SHP77 treated with DMSO at 0.1 percent for 48 hours (cell line): ENCODE measurements at regions not wholly inside any gene's neighbourhood (a gene's known extent, or its start where the extent isn't known, plus 50 kb on each side); places are given as distances from the start of the nearest gene placed in this dataset.
"Not testable (repeated sequence)": the region's sequence is repeated elsewhere in the genome, so short reads cannot be mapped to it uniquely, and the experiment has no call there.

Experiments
- DNase-seq: peaks from one replicate; lab custom pipeline; 2025; lab: John Stamatoyannopoulos, UW

DNA sequence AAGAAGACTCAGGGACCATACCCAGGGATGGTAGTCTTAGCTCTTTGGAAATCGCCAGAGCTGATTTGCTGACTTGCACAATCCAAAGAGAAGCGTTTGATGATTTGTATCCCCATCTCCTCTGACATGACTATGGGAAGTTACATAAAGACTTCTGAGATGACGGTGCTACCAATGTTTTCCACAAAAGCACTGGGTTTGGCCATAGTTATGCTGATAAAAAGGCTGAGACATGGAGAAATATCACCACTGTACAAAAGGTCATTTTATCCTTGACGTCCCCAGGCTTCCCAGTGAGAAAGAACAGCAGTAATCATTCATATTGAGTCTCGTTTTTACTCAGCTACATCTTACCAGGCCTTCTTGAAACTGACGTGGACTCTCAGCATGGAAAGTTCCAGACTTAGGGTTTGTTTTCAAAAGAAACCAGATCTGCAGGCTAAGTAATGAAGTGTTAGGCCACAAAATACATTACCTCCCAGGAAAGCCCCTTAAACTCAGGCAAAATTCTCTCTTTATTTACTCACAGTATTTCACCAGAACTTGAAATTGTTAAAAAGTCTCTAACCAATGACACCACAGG lies 370.3 kb upstream of the JARID2 start:
- DNase-seq = no peak

DNA sequence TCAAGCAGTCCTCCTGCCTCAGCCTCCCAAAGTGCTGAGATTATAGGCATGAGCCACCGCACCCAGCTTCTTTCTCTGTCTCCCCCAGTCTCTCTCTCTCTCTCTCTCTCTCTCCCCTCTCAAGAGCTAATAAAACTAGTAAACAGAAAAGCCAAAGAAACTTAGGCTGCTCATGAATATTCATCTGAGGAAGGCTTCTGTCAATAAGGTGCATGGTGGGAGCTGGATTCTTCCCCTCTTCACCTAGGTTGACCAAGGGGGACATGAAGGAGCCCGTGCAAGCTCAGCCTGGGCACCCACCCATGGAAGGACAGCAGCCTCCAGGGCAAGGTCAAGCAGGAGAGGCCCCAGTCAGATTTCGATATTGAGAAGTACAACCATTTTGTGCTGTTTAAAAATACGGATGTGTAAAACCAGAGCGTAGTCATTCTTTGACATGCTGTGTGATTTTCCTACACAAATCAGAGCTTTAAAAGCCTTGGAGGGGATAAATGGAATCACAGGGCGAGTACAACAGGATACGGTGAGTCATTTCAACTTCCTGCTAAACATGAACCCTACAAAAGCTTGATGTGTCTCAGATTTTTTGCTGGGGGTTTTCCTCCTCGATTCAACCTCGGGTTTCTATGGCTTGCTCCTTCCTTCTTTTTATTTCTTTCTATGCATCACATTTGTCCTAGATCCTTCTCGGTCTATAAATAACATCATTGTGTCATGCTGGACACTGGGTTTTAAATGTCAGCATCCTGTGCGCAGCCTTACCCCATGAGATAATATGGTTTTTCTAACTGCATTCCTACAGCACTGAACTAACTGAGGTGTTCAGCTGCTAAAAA lies 368.9 kb upstream of the JARID2 start:
- no peak for DNase-seq

DNA sequence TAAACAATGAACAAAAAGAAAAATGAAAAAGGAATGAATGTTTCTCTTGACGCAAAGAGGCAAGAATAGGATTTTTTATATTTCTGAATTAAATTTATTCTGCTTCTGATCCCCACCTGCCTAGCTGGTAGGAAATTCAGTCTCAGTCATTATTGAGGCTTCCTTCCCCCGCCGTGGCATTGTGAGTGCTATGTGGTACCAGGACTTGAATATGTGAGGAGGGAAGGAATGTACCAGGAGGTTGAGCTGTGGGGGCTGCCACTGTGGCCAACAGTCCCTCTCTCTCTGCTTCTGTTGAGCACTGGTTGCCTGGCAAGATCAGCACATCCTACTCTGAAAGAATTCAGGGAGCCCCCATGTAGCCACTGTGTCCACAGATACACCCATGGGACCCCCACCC lies 368.1 kb upstream of the JARID2 start:
- DNase-seq = no peak

DNA sequence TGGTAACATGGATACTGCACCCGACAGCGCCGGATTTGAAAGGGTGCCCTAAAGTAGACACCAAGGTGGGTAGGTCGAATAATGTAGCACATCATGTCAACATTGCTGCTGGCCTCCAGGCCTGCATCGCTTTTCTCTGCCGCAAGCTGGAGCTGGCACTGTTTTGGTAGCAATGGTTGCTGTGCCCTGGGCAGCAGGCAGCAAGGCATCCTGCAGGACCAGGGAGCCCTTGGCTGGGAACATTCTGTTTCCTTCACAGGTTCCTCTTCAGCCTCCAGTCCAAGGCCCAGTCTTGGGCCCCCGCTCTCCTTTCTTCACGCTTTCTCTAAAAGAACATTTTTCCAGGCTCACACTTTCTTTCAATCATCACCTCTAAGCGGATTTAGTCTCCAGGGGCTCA lies 365.8 kb upstream of the JARID2 start:
- DNase-seq = no peak

DNA sequence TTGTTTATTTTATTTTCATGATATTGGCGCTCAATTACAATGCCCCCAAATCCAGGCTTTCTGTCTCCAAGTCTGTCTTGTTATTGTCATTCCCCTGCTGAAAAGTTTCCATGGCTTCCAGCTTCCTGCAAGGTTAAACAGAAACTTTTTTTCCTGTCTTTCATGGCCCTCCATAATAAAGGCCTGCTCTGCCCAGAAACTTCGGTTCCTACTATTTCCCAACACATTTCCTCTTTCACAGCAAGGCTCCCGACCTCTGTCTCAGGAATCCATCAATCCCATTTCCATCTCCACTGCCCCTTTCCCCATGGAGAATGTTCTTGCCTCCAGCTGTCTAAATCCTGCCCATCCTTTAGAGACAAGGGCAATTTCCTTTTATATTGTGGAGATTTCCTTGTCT lies 365.2 kb upstream of the JARID2 start:
- DNase-seq = no peak

DNA sequence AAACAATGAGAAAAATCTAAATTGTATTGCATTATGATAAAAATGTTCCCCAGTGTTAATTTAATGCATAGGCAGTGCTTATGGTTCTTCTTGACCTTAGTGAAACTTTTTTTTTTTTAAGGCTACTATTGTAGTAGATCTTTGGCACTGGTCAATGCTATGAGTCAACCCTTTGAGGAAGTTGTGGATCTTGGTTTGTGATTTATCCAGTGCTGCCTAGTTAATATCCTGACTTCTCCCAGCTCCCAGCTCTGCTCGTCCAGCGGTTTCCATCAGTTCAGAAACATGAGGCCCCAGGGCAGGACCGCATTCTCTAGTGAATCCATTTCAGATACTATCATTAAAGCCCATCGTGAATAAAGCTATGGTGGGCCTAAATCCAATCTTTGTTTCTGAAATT lies 364.5 kb upstream of the JARID2 start:
- DNase-seq = no peak

DNA sequence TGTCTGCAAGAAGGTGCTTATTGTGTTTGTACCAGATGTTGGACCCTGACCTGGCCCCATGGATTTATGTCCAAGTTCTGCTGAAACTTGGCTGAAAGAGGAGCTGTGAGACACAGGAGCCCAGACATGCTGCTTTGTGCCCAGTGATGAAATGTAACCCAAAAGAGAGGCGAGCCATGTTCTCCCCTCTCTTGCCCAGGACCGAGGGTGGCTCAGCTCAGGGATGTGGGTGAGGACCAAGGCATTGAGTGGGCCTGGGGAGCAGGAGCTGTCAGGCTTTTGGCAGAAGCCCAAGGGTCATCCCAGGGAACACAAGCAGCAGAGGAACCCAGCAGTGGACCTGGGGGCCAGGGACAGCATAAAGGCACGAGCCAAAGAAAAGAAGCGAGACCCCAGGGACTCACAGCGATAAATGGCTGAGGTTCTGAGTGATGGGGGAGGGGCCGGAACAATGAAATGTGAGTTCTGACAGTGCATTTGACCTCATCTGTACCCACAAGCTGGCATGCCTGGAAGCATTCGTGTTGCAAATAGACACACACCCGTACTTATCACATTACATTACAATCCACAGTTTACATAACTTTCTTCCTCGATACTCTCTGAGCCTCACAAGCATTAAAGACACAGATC lies 363.4 kb upstream of the JARID2 start:
- no peak for DNase-seq

DNA sequence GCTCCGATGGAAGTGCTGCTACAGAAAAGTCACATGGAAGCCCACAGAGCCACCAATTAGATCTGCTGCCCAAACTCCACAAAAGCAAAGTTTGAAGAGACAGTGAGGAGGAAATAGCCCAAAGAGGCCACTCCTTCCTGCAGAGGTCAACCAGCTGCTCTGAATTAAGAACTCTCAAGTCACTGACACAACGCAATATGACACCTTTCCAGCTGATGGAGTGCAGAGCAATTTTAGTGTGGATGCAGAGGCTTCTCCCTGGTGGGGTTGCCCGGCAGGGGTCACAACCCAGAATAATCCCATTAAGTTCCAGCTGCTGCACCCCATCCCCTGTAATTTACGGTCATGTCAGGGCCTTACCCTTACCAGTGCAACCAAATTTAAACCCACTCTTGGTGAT lies 361.9 kb upstream of the JARID2 start:
- no peak for DNase-seq

DNA sequence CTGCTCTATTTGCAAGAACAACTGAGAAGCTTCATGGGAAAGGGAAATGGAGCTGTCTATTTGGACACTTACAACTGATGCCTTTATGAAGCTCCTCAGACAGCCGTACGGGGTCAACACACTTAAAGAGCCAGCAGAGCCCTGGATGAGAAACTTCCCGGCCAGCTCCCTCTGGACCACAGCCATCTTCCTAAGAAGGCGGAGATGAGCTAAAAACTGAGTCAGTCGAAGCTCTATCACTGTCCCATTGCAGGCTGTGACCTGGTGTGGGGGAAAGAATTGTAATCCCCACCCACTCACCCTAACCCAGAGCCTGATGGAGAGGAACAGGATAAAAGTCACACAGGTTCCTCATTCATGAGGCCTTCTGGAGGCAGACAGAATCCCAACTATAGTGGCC lies 360.4 kb upstream of the JARID2 start:
- no peak for DNase-seq

DNA sequence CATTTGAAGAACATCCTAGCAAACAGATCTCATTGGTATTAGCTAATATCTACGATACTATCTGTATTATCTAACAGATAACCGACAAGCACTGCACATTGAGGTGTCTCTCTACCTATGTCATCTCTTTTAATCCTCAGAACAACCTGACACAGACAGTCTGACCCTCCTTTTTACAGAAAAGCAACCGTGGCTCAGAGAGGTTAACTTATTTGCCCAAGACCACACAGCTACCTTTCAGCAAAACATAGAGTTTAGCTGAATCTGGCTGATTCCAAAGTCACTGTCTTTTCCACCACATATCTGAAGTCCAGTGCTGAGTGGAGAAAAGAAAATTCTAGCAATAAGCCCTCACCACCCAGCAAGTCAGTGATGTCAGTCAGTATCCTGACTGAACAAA lies 358.7 kb upstream of the JARID2 start:
- DNase-seq = no peak

DNA sequence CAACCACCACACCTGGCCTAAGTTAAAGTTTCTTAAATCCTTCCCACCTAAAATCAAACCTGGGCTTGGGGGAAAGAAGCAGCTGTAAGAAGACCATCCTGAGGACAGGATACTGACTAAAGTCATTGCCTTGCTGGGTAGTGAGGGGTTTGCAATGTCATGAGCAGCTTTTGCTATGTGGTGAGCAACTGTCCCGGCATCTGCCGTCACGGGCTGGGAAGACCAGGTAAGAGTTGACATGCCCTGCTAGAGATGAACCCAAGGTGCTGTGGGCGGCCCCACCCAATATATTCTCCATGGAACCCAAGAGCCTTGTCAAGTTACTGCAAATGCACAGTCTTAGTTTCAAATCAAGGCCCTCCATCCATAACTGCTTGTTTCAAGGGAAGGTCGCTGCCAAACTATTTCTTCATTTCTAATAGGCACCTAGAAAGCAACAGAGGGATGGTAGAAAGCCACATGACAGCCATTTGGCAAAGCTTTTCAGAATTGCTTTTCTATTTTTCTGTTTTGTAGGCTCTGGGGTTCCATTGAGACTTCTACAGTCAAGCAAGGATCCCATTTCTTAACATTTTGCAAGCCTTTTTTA lies 357.8 kb upstream of the JARID2 start:
- no peak for DNase-seq

DNA sequence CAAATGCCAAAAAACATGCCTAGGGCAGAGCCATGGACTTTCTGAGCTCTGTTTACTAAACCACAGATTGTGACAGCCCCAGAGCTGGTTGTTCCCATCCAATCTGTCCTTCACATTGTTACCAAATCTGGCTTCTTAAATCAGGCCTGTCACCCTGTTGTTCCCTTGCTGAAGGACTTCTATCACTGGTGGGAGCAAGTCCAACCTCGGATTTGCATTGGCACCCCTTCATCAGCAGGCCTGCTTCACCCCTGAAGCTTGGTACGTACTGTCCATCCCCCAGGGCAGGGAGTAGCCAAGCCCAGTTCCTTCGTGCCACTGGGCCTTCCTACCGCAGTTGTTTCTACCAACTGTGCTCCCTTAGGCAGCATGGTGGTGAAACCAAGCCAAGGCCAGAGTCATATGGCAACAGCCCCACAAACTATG lies 357.3 kb upstream of the JARID2 start:
- no peak for DNase-seq

DNA sequence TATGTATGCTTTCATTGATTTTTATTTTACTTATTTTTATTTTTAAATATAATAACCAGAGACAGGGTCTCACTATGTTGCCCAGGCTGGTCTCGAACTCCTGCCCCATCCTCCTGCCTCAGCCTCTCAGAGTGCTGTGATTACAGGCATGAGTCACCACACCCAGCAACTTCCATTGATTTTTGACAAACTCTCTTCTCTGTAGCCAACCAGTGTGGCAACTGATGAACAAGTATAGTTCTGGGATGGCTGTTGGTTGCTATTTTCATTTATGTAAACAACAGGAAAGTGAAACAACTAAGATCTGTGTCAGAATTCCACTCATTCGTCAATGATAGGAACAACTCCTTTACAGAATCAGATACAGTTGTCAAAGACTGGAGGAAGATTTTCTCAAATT lies 356.7 kb upstream of the JARID2 start:
- DNase-seq = no peak

DNA sequence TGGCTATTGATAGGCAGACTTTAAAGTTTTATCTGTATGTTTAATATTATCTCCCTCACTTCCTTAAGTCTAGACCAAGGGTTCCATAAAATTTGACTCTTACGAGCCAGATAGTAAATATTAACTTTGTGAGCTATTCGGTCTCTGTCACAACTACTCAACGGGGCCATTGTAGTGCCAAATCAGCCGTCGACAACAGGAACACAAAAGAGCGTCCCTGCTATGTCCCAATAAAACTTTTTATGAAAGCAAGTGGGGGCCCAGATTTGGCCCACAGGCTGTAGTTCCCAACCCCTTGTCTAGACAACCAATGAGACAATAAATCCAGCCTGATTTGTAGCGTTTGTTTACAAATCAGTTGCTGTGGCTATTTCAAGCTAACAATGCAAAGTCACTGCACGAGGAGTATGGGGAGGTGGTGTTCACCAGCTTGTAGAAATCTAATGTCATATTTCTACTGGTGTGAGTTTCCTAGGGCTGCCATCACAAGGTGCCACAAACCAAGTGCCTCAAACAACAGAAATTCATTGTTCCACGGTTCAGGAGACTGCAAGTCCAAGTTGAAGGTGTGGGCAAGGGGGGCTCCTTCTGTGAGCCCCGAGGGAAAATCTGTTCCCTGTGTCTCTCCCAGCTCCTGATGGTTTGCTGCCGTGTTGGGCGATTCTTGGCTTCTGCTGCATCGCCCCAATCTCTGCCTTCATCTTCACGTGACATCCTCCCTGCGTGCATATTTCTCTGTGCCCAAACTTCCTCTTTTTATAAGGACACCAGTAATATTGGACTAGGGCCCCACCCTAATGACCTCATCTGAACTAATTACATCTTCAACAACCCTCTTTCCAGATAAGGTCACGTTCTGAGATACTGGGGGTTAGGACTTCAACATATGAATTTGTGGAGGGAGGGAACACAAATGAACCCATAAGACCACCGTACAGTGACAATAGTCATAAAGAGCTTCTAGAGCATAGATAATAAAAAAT lies 356.0 kb upstream of the JARID2 start:
- DNase-seq = no peak

DNA sequence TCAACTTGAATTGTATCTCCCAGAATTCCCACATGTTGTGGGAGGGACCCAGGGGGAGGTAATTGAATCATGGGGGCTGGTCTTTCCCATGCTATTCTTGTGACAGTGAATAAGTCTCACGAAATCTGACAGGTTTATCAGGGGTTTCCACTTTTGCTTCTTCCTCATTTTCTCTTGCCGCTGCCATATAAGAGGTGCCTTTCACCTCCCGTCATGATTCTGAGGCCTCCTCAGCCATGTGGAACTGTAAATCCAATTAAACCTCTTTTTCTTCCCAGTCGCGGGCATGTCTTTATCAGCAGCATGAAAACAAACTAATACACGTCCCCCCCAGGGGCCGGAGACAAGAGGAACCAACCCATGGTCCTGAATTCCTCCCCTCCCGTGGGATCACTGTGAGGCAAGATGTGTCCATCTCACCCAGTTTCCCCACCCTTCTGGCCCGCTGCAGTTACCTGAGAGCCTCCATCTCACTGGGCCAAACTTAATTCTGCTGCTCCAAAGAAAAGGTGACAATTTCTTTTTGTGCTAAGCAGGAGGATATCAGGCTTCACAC lies 354.0 kb upstream of the JARID2 start:
- DNase-seq = not testable (repeated sequence)

DNA sequence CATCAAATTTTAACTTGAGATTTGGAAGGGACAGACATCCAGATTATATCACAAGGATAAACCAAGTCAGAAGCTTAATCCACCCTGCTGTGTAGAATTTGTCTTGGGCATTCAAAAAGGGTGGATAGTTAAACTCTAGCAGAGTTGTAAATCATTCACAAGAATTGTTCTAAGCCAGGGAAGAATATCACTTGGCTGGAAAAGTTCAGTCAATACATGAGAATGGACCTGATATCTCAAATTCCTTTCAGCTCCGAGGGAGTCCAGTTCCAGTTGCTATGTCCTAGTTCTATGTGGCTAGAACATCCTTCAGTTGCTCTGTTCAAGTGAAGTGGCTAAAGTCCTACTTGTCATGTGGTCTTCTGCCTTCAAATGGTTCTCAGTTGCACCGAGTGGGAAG lies 351.8 kb upstream of the JARID2 start:
- no peak for DNase-seq

DNA sequence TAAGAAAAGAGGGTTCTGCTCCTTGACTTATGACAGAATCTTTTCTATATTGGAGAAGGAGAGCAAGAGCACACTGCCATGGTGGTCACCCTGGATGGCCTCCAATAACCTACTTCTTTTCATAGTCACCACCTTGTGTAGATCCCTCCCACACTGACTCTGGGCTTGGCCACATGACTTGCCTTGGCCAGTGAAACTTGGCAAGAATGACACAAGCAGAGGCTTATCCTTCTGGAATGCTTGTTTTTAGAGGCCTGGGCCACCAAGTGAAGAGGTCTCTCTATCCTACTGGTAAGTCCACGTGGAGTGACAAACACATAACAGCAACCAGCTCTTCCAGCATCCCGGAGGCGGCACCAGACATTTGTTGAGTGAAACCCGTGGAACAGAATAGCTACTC lies 349.4 kb upstream of the JARID2 start:
- DNase-seq = no peak

DNA sequence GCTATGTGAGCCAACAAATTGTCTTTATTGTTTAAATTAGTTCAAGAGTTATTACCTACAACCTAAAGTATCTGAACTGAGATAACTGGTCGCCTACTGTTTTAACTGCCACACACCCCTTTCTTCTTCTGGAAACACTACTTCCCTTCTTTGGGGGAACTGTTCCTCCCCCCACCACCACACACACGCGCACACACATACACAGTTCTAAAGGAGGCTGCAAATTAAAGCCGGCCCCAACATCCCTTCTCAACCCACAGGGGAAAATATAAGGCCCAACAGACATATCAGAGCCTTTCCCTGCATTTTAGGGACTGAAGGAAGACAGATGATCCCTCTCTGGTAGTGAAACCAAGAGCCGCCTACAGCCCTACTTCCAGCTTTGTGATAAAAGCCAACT lies 348.0 kb upstream of the JARID2 start:
- no peak for DNase-seq

DNA sequence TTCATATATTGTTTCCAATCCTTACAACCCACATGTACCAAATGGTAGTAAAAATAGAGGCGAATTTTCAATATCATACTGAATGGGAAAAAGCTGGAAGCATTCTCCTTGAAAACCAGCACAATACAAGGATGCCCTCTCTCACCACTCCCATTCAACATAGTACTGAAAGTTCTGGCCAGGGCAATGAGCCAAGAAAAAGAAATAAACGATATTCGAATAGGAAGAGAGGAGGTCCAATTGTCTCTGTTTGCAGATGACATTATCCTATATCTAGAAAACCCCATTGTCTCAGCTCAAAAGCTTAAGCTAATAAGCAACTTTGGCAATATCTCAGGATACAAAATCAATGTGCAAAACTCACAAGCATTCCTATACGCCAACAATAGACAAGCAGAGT lies 346.4 kb upstream of the JARID2 start:
- not testable (repeated sequence) for DNase-seq

DNA sequence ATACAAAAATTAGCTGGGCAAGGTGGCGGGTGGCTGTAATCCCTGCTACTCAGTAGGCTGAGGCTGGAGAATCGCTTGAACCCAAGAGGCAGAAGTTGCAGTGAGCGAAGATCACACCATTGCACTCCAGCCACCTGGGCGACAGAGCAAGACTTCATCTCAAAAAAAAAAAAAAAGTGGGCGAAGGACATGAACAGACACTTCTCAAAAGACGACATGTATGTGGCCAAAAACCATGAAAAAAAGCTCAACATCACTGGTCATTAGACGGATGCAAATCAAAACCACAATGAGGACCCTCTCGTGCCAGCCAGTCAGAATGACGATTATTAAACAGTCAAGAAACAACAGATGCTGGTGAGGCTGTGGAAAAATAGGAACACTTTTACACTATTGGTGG lies 344.9 kb upstream of the JARID2 start:
- DNase-seq = no peak
